HepG2 (cell line): ENCODE measurements at regions not wholly inside any gene's neighbourhood (a gene's known extent, or its start where the extent isn't known, plus 50 kb on each side); places are given as distances from the start of the nearest gene placed in this dataset.

Source experiments
- ATAC-seq: fragments of 200-7000 bp; cut with Tn5 transposase; 3 replicates; pipeline ENCODE4 v1.9.1; 2020; ENCODE audit warnings: mild to moderate bottlenecking, moderate library complexity
- BruUV-seq: library from RNA; stranded (reverse); fragments of 400-500 nt; replicated peaks from 2 replicates; lab custom pipeline; 2021; lab: Mats Ljungman, UMichigan
- CTCF ChIA-PET: fragments of 300-600 bp; formaldehyde crosslinking; extraction: SDS; loops from one replicate; lab custom pipeline; 2021; ENCODE audit warnings: low total read pairs, inconsistent platforms, low intra/inter-chr PET ratio; lab: Yijun Ruan, JAX
- POLR2A ChIA-PET: fragments of 350-600 bp; sonication (Branson Sonifier 250); formaldehyde crosslinking; loops from one replicate; lab custom pipeline; 2020; ENCODE audit warnings: antibody characterized with exemption, inconsistent platforms; lab: Yijun Ruan, JAX
- DNase-seq: peaks from one replicate; pipeline ENCODE4 v3.0.0-alpha.2; 2015; ENCODE audit warnings: low spot score
- FAIRE-seq: peaks from 3 replicates; lab custom pipeline; 2011; peaks lifted over from hg19 to GRCh38; lab: Jason Lieb, UNC
- H2AFZ ChIP-seq: one replicate; pipeline ENCODE4 v1.6.1; 2011; ENCODE audit warnings: low read length, inconsistent platforms
- H3K27ac ChIP-seq: fragments of 300-600 bp; 3 replicates; pipeline ENCODE4 v1.8.0; 2011; ENCODE audit warnings: mixed run types, mild to moderate bottlenecking, mixed read lengths, low read length, inconsistent platforms; ENCODE audit not compliant: insufficient read depth; ENCODE audit errors: extremely low read length
- H3K27me3 ChIP-seq, 2 experiments: fragments of 200-600 bp in 1 of 2; 2 replicates in 1 of 2; 3 replicates in 1 of 2; pipeline versions ENCODE4 v1.6.0 to v1.8.0; 2011; ENCODE audit warnings: low read length in 2 of 2, mild to moderate bottlenecking in 2 of 2, moderate library complexity in 2 of 2, inconsistent platforms in 1 of 2; ENCODE audit not compliant: insufficient read depth in 2 of 2, control insufficient read depth in 1 of 2
- H3K36me3 ChIP-seq, 2 experiments: fragments of 200-600 bp in 1 of 2; replicated peaks in 1 of 2; 2 replicates in 1 of 2; 3 replicates in 1 of 2; pipeline versions ENCODE4 v1.5.1 to v1.8.0; 2011; ENCODE audit warnings: low read length in 2 of 2, inconsistent platforms in 1 of 2; ENCODE audit not compliant: insufficient read depth in 2 of 2, control insufficient read depth in 1 of 2
- H3K4me1 ChIP-seq: 2 replicates; pipeline ENCODE4 v1.5.1; 2012; ENCODE audit warnings: low read length, inconsistent platforms; ENCODE audit not compliant: insufficient read depth
- H3K4me2 ChIP-seq: 2 replicates; pipeline ENCODE4 v1.6.0; 2011; ENCODE audit warnings: low read depth, low read length, inconsistent platforms
- H3K4me3 ChIP-seq, 3 experiments: fragments of 200-600 bp in 1 of 3; sonication (generic), shearing (Covaris generic) in 1 of 3; replicated peaks in 1 of 3; 2 replicates each; pipeline ENCODE4 v1.5.1; 2011 to 2016; ENCODE audit warnings: low read length in 3 of 3, inconsistent platforms in 2 of 3, low read depth in 2 of 3, mild to moderate bottlenecking in 2 of 3, control low read depth in 1 of 3, mixed read lengths in 1 of 3; ENCODE audit not compliant: insufficient read depth in 1 of 3
- H3K79me2 ChIP-seq: one replicate; pipeline ENCODE4 v1.6.1; 2011; ENCODE audit warnings: low read length, inconsistent platforms; ENCODE audit not compliant: insufficient read depth
- H3K9ac ChIP-seq: 2 replicates; pipeline ENCODE4 v1.6.0; 2011; ENCODE audit warnings: mild to moderate bottlenecking, low read depth, low read length, inconsistent platforms; ENCODE audit not compliant: insufficient read depth
- H3K9me3 ChIP-seq: 2 replicates; pipeline ENCODE4 v1.5.1; 2012; ENCODE audit warnings: mild to moderate bottlenecking, low read length
- H4K20me1 ChIP-seq: 2 replicates; pipeline ENCODE4 v1.6.0; 2011; ENCODE audit warnings: inconsistent platforms, mild to moderate bottlenecking, low read length, moderate library complexity; ENCODE audit not compliant: insufficient read depth
- E2F2 ChIP-seq: sonication (generic); formaldehyde crosslinking; IDR thresholded peaks from 2 replicates; pipeline ENCODE4 v1.4.0; 2020; ENCODE audit warnings: missing genetic modification reagents, borderline replicate concordance
- GMEB1 ChIP-seq: sonication (generic); formaldehyde crosslinking; IDR thresholded peaks from 2 replicates; pipeline ENCODE4 v1.5.1; 2020; ENCODE audit warnings: missing genetic modification reagents, mild to moderate bottlenecking, borderline replicate concordance
- KLF9 ChIP-seq: IDR thresholded peaks from 2 replicates; pipeline ENCODE4 v1.6.1; 2016; ENCODE audit warnings: low read depth
- MLX ChIP-seq: IDR thresholded peaks from 2 replicates; pipeline ENCODE4 v1.6.1; 2016
- SETDB1 ChIP-seq: sonication (generic); formaldehyde crosslinking; IDR thresholded peaks from 2 replicates; pipeline ENCODE4 v1.5.1; 2020; ENCODE audit warnings: missing genetic modification reagents, mild to moderate bottlenecking, borderline replicate concordance
- TBX2 ChIP-seq: sonication (generic); formaldehyde crosslinking; IDR thresholded peaks from 2 replicates; pipeline ENCODE4 v1.5.0; 2020; ENCODE audit warnings: missing genetic modification reagents, mild to moderate bottlenecking, borderline replicate concordance
- TCF7 ChIP-seq: sonication (generic); IDR thresholded peaks from 2 replicates; pipeline ENCODE4 v1.6.1; 2016; ENCODE audit warnings: antibody characterized with exemption, low read depth
- TMF1 ChIP-seq: sonication (generic); formaldehyde crosslinking; IDR thresholded peaks from 2 replicates; pipeline ENCODE4 v1.8.1; 2022; ENCODE audit warnings: low read depth, missing genetic modification reagents
- TP53 ChIP-seq: sonication (generic); formaldehyde crosslinking; conservative IDR thresholded peaks from 2 replicates; pipeline ENCODE4 v1.4.0; 2020; ENCODE audit warnings: missing genetic modification reagents
- ZNF274 ChIP-seq: sonication (generic); formaldehyde crosslinking; IDR thresholded peaks from 2 replicates; pipeline ENCODE4 v1.5.1; 2020; ENCODE audit warnings: mild to moderate bottlenecking, missing genetic modification reagents
- WGBS: methylation state at CpG from one replicate; pipeline ENCODE4 v1.1.6; 2017; ENCODE audit warnings: low lambda C conversion rate; 5-methylcytosine and 5-hydroxymethylcytosine counted together
- in situ Hi-C: cut with HindIII; loops from 2 replicates; pipeline ENCODE4 v1.10.0; 2017; ENCODE audit warnings: low pct_unique_long_range_greater_than_20kb; ENCODE audit not compliant: extremely low pct_ligation_motif_present
- intact Hi-C: fragments of 100-400 bp; cut with micrococcal nuclease; formaldehyde crosslinking; loops from one replicate; pipeline ENCODE4 v1.10.0; 2022; ENCODE audit not compliant: unreplicated experiment
- TF ChIP-seq, protein P1 (sequence below): sonication (generic); formaldehyde crosslinking; IDR thresholded peaks from 2 replicates; pipeline ENCODE4 v1.8.1; 2022; ENCODE audit warnings: low read depth, mild to moderate bottlenecking, missing genetic modification reagents
- TF ChIP-seq, protein P2 (sequence below): IDR thresholded peaks from 2 replicates; pipeline ENCODE4 v1.6.1; 2018; ENCODE audit warnings: missing genetic modification reagents
- TF ChIP-seq, protein P3 (sequence below): sonication (generic); formaldehyde crosslinking; IDR thresholded peaks from 2 replicates; pipeline ENCODE4 v1.4.0; 2020; ENCODE audit warnings: missing genetic modification reagents

GRCh38 chr6:18845896-18846295 lies 458.7 kb downstream of the RNF144B start (continued):
- TF ChIP-seq E2F2 (CRISPR knock-in tag), result no peak
- TF ChIP-seq, all 625 proteins: peak for 0

DNA sequence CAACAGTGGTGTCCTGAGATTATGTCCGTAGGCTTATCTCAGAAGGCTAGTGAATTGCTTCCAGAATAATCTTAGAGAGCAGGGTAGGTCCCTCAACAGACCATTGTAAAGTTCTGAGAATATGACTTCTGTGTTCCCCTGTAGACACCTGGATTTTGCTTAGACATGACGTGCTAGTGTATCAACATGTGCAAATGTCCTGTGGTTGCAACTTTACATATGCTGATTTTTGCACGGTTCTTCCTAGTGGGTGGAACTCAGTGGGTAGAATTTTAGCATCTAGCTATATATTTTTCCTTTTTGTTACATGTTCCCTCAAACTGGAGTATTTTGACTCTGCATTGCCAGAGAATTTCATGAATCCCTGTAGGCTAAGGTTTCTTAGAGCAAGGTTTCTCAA lies 459.2 kb downstream of the RNF144B start:
- intact Hi-C loops, result no loop called here
- FAIRE-seq, result no peak
- POLR2A ChIA-PET, result no interaction called here

More for the DNA sequence above, 459.2 kb downstream of the RNF144B start:
- no peak for DNase-seq
- Histone ChIP-seq H3K79me2 (no peaks in the 10 kb centered on the region), H3K4me1 (no peaks in the 10 kb centered on the region), H3K9ac (no peak overlapping the region), H3K27me3 (no peaks in the 10 kb centered on the region; a peak in 1 of 5 replicates), H3K27ac (no peak overlapping the region), H3K9me3 (peaks cover 91% of the 10 kb centered on the region), H3K36me3 (no peaks in the 10 kb centered on the region), H3K4me2 (no peak overlapping the region)
- ATAC-seq, result no peak
- 3% methylated on average over 3 of the region's 3 CpGs for WGBS
- in situ Hi-C loops, result no loop called here
- CTCF ChIA-PET, result no interaction called here
- no TSS peak for BruUV-seq
- no peak for TF ChIP-seq TCF7
- TF ChIP-seq, protein P1, sequence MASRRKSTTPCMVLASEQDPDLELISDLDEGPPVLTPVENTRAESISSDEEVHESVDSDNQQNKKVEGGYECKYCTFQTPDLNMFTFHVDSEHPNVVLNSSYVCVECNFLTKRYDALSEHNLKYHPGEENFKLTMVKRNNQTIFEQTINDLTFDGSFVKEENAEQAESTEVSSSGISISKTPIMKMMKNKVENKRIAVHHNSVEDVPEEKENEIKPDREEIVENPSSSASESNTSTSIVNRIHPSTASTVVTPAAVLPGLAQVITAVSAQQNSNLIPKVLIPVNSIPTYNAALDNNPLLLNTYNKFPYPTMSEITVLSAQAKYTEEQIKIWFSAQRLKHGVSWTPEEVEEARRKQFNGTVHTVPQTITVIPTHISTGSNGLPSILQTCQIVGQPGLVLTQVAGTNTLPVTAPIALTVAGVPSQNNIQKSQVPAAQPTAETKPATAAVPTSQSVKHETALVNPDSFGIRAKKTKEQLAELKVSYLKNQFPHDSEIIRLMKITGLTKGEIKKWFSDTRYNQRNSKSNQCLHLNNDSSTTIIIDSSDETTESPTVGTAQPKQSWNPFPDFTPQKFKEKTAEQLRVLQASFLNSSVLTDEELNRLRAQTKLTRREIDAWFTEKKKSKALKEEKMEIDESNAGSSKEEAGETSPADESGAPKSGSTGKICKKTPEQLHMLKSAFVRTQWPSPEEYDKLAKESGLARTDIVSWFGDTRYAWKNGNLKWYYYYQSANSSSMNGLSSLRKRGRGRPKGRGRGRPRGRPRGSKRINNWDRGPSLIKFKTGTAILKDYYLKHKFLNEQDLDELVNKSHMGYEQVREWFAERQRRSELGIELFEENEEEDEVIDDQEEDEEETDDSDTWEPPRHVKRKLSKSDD (CRISPR knock-in tag), result no peak
- TF ChIP-seq, protein P2, sequence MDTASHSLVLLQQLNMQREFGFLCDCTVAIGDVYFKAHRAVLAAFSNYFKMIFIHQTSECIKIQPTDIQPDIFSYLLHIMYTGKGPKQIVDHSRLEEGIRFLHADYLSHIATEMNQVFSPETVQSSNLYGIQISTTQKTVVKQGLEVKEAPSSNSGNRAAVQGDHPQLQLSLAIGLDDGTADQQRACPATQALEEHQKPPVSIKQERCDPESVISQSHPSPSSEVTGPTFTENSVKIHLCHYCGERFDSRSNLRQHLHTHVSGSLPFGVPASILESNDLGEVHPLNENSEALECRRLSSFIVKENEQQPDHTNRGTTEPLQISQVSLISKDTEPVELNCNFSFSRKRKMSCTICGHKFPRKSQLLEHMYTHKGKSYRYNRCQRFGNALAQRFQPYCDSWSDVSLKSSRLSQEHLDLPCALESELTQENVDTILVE, result no peak
- no peak for TF ChIP-seq KLF9 (CRISPR knock-in tag)
- no peak for TF ChIP-seq MLX (CRISPR knock-in tag)
- TF ChIP-seq TMF1 (CRISPR knock-in tag), result no peak
- no peak for TF ChIP-seq ZNF274 (CRISPR knock-in tag)
- no peak for TF ChIP-seq TP53 (CRISPR knock-in tag)
- no peak for TF ChIP-seq SETDB1 (CRISPR knock-in tag)
- no peak for TF ChIP-seq GMEB1 (CRISPR knock-in tag)
- no peak for TF ChIP-seq TBX2 (CRISPR knock-in tag)
- TF ChIP-seq, protein P3, sequence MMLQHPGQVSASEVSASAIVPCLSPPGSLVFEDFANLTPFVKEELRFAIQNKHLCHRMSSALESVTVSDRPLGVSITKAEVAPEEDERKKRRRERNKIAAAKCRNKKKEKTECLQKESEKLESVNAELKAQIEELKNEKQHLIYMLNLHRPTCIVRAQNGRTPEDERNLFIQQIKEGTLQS (CRISPR knock-in tag), result no peak
- TF ChIP-seq, all 625 proteins: peak for 0
- no peaks in the 10 kb centered on the region for H4K20me1 ChIP-seq
- no peak overlapping the region for H2AFZ ChIP-seq
- H3K4me3 ChIP-seq, result no peak overlapping the region
